BJ (cell line): ENCODE measurements at regions not wholly inside any gene's neighbourhood (a gene's known extent, or its start where the extent isn't known, plus 50 kb on each side); places are given as distances from the start of the nearest gene placed in this dataset.
"Not testable (repeated sequence)": the region's sequence is repeated elsewhere in the genome, so short reads cannot be mapped to it uniquely, and the experiment has no call there.

Experiments used
- CTCF ChIA-PET: fragments of 350-600 bp; formaldehyde crosslinking; extraction: SDS; loops from one replicate; lab custom pipeline; 2021; ENCODE audit warnings: antibody characterized with exemption, inconsistent platforms; lab: Yijun Ruan, JAX
- POLR2A ChIA-PET: fragments of 300-600 bp; sonication (Branson Sonifier 250); formaldehyde crosslinking; extraction: SDS; loops from one replicate; lab custom pipeline; 2021; ENCODE audit warnings: antibody characterized with exemption; lab: Charles Lee
- DNase-seq: peaks from one replicate; pipeline ENCODE4 v3.0.0-alpha.2; 2011; ENCODE audit warnings: low read depth
- H3K27me3 ChIP-seq: 2 replicates; pipeline ENCODE4 v1.6.0; 2011; ENCODE audit warnings: low read length; ENCODE audit not compliant: control insufficient read depth, insufficient read depth
- H3K36me3 ChIP-seq: 2 replicates; pipeline ENCODE4 v1.5.1; 2011; ENCODE audit warnings: low read length; ENCODE audit not compliant: control insufficient read depth, insufficient read depth
- H3K4me3 ChIP-seq: 2 replicates; pipeline ENCODE4 v1.5.1; 2011; ENCODE audit warnings: low read depth, mild to moderate bottlenecking, control low read depth, low read length
- CTCF ChIP-seq: IDR thresholded peaks from 2 replicates; pipeline ENCODE4 v1.5.1; 2011; ENCODE audit warnings: low read depth, mild to moderate bottlenecking, control low read depth, inconsistent platforms, low read length, moderate library complexity; ENCODE audit not compliant: insufficient read depth

GRCh38 chr18:59792353-59792752 is 95.1 kb upstream of the CCBE1 start:
- TF ChIP-seq CTCF: no peak
- Histone ChIP-seq H3K4me3 (no peak overlapping the region), H3K27me3 (no peaks in the 10 kb centered on the region), H3K36me3 (no peaks in the 10 kb centered on the region)
- no peak for DNase-seq
- ChIA-PET CTCF (no interaction called here), POLR2A (no interaction called here)

- H3K27me3 ChIP-seq, POLR2A ChIA-PET, DNase-seq, H3K36me3 ChIP-seq, H3K4me3 ChIP-seq: not testable (repeated sequence)
- CTCF ChIA-PET: interaction anchor here (1.1 to 4.7 kb wide), 3 partner anchors 17 to 93 kb away, joined by 3 to 16 read pairs (median 4); partner anchors contain the start of gene CCBE1
These were observed 93.2 kb upstream of the CCBE1 start for GRCh38 chr18:59790346-59790936.

GRCh38 chr18:59788791-59789106 is 91.5 kb upstream of the CCBE1 start:
- TF ChIP-seq CTCF: no peak
- H3K36me3 ChIP-seq: no peaks in the 10 kb centered on the region
- CTCF ChIA-PET: interaction anchor here (1.0 to 4.7 kb wide), 3 partner anchors 34 to 329 kb away, joined by 3 to 16 read pairs (median 3); partner anchors contain the start of gene CCBE1
- H3K27me3 ChIP-seq: no peaks in the 10 kb centered on the region
- no peak for DNase-seq
- H3K4me3 ChIP-seq: no peak overlapping the region
- POLR2A ChIA-PET: interaction anchor here (0.6 kb wide), 1 partner anchor 148 kb away, joined by 5 read pairs; no protein-coding TSS in a partner anchor

- Histone ChIP-seq H3K27me3 (no peaks in the 10 kb centered on the region), H3K4me3 (no peak overlapping the region), H3K36me3 (no peaks in the 10 kb centered on the region)
- no peak for DNase-seq
- ChIA-PET CTCF (interaction anchor here (0.9 to 4.7 kb wide), 5 partner anchors 9 to 329 kb away, joined by 3 to 16 read pairs (median 3); partner anchors contain the start of gene CCBE1), POLR2A (interaction anchor here (0.6 kb wide), 1 partner anchor 147 kb away, joined by 5 read pairs; no protein-coding TSS in a partner anchor)
- TF ChIP-seq CTCF: no peak
These were observed 91.0 kb upstream of the CCBE1 start for GRCh38 chr18:59787998-59788790.

- POLR2A ChIA-PET: no interaction called here
- Histone ChIP-seq H3K36me3 (no peaks in the 10 kb centered on the region), H3K27me3 (no peaks in the 10 kb centered on the region), H3K4me3 (no peak overlapping the region)
- no peak for TF ChIP-seq CTCF
- CTCF ChIA-PET: interaction anchor here (1.0 to 1.7 kb wide), 3 partner anchors 15 to 325 kb away, joined by 3 to 12 read pairs (median 5); no protein-coding TSS in a partner anchor
- DNase-seq: no peak
These were observed 87.5 kb upstream of the CCBE1 start for GRCh38 chr18:59784694-59785093.
